GM18517 (cell line): ENCODE measurements at regions not wholly inside any gene's neighbourhood (a gene's known extent, or its start where the extent isn't known, plus 50 kb on each side); places are given as distances from the start of the nearest gene placed in this dataset.
"Not testable (repeated sequence)": the region's sequence is repeated elsewhere in the genome, so short reads cannot be mapped to it uniquely, and the experiment has no call there.

ENCODE experiments used
- ATAC-seq: cut with Tn5 transposase; IDR thresholded peaks from one replicate; pipeline ENCODE4 v1.9.1; 2021; ENCODE audit warnings: mild to moderate bottlenecking, moderate library complexity; ENCODE audit not compliant: unreplicated experiment

- ATAC-seq: no peak
Measured at GRCh38 chr20:24831232-24831631, 117.8 kb upstream of the CST7 start.

- ATAC-seq: no peak
Measured at GRCh38 chr20:24832518-24832917, 116.6 kb upstream of the CST7 start.

GRCh38 chr20:24833592-24833991, 115.5 kb upstream of the CST7 start:
- ATAC-seq: no peak

GRCh38 chr20:24834310-24834709, 114.8 kb upstream of the CST7 start:
- ATAC-seq: no peak

- ATAC-seq: no peak
Measured at GRCh38 chr20:24835195-24835594, 113.9 kb upstream of the CST7 start.

GRCh38 chr20:24836041-24836533, 113.0 kb upstream of the CST7 start:
- ATAC-seq: no peak

GRCh38 chr20:24836661-24837299, 112.3 kb upstream of the CST7 start:
- ATAC-seq: no peak

GRCh38 chr20:24837781-24838450, 111.2 kb upstream of the CST7 start:
- no peak for ATAC-seq

- ATAC-seq: no peak
Measured at GRCh38 chr20:24838546-24839535, 110.2 kb upstream of the CST7 start.

- ATAC-seq: no peak
Measured at GRCh38 chr20:24840121-24840713, 108.9 kb upstream of the CST7 start.

GRCh38 chr20:24842274-24842917, 106.7 kb upstream of the CST7 start:
- ATAC-seq: no peak

GRCh38 chr20:24842918-24843715, 106.0 kb upstream of the CST7 start:
- peak; percentile 97 for ATAC-seq

GRCh38 chr20:24850176-24850575, 98.9 kb upstream of the CST7 start:
- ATAC-seq: no peak

- ATAC-seq: no peak
Measured at GRCh38 chr20:24851346-24852019, 97.6 kb upstream of the CST7 start.

GRCh38 chr20:24853916-24854315, 95.2 kb upstream of the CST7 start:
- ATAC-seq: no peak

GRCh38 chr20:24855848-24856247, 93.2 kb upstream of the CST7 start:
- no peak for ATAC-seq

GRCh38 chr20:24858500-24858899, 90.6 kb upstream of the CST7 start:
- not testable (repeated sequence) for ATAC-seq

GRCh38 chr20:24859539-24859938, 89.5 kb upstream of the CST7 start:
- ATAC-seq: no peak

GRCh38 chr20:24862186-24862585, 86.9 kb upstream of the CST7 start:
- ATAC-seq: no peak
